ENCODE measurements at regions not wholly inside any gene's neighbourhood (a gene's known extent, or its start where the extent isn't known, plus 50 kb on each side); places are given as distances from the start of the nearest gene placed in this dataset.

GRCh38 chr17:14838567-14838966 is 426.6 kb downstream of the PMP22 start:
- no peak for DNase-seq (ENCODE audit: extremely low read depth, low read depth, low spot score)

DNA sequence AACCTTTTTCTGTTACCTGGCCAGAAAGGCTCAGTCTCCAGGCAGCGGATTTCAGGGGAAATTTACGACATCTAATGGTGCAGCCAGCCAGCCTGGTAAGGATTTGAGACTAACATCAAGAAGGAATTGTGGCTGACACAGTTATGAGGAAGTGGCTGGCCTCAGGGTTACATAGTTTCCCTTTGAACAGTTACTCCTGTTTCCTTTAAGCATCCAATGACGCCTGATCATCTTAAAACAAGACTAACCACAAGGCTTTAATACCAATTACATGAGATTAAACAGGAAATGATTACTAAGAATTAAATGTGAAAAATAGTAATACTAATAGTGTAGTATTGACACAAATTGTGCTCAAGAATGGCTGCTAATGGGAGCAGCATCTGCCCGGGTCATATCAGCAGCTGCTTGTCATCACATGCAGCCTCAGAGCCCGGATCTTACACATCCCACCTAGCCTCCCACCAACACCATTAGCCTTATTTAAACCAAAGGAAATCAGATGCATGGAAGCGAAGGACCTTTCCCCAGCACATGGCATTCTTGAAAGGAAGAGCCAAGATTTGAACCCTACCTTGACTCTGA is 431.8 kb downstream of the PMP22 start:
- DNase-seq (ENCODE audit: extremely low read depth, low read depth, low spot score) = no peak

- DNase-seq (ENCODE audit: extremely low read depth, low read depth, low spot score) = no peak
Measured at GRCh38 chr17:14831491-14831890, 433.6 kb downstream of the PMP22 start.

DNA sequence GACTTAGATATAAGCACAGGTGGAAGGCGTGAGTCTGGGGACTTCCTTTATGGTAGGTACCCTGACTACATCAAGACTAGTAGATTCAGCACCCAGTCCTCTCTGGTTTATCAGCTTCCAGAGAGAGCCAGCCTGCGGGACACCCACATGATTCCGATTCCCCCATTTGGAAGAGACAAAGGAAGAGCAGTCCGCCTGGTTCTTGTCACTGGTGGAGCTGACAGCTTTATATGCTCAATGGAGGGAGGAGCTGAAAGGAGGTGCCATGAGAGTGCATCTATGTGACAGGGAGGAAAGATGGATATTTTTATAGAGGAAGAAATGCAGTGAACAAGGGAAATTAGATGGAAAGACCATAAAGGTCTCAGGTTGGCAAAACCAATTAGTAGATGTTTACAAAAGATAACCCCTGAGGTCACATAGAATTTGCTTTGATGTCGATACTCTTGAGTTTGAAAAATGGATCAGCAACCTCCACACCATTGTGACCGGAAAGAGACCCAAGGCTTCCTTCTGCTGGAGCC is 437.7 kb downstream of the PMP22 start:
- DNase-seq (ENCODE audit: extremely low read depth, low read depth, low spot score) = no peak

- DNase-seq (ENCODE audit: extremely low read depth, low read depth, low spot score) = no peak
Measured at GRCh38 chr17:14826358-14826757, 438.8 kb downstream of the PMP22 start.

GRCh38 chr17:14818469-14818868 is 446.7 kb downstream of the PMP22 start:
- no peak for DNase-seq (ENCODE audit: extremely low read depth, low read depth, low spot score)

DNA sequence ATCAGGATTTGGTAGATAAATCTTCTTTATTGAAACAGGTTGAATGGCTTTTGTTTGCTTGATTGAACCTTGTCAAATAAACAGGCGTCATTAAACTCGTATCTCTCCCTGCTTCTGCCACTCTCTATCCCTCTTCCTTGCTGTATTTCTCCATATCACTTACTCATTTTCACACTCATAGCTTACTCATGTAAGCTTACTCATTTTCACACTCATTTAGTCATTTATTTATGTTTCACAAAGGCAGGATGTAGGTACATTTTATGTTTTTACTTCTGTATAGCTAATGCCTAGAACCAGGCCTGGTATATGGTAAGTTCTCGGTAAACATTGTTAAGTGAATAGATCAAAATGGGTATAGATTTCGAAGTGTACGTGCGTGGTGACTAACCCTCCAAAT is 450.0 kb downstream of the PMP22 start:
- no peak for DNase-seq (ENCODE audit: extremely low read depth, low read depth, low spot score)

DNA sequence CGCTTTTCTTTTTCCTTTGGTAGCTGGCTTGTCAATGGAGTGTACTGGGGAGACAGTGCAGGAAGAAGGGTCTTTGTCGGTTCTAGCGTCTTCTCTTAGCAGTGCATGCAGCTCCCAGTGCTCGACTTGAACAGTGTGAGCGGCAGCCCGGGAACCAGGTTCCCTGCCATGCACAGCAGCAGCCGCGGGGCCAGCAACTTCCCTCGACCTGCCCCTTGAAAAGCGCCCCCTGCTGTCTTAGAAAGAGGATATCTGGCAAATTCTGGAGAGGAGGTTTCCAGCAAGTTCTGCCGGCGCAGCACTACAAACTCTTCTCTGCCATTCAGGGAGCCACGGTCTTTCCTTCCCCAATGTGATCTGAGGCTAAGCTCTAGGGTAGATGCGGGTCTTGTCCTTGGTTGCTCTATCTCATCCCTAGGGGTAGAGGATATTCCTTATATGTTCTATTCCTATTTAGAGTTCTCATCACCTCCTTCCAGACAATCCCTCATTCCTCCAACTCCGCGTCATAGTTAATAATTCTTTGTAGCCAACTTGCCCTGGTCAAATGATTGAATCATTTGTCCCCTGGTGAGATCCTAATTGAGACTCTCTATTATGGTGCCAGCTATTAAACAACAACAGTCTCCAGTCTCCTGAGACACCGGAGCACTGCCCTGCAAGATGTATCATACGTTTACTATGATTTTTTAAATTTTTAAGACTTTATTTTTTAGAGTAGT is 451.3 kb downstream of the PMP22 start:
- no peak for DNase-seq (ENCODE audit: extremely low read depth, low read depth, low spot score)

GRCh38 chr17:14808425-14808824 is 456.7 kb downstream of the PMP22 start:
- DNase-seq (ENCODE audit: extremely low read depth, low read depth, low spot score) = no peak

DNA sequence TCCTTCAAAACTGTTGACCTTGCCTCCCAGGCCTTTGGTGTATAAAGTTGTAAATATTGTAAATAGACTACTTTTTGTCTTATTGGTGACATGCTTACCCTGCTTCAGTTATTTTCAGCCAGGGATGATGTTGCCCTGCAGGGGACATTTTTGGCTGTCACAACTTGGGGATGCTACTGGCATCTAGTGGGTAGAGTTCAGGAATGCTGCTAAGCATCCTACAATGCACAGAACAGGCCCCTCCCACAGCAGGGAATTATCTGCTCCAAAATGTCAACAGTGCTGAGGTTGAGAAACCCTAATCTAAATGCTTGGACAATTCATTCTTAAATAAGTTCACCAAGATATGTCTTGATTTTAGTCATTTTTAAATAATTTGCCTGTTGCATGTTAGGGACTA is 459.8 kb downstream of the PMP22 start:
- no peak for DNase-seq (ENCODE audit: extremely low read depth, low read depth, low spot score)

DNA sequence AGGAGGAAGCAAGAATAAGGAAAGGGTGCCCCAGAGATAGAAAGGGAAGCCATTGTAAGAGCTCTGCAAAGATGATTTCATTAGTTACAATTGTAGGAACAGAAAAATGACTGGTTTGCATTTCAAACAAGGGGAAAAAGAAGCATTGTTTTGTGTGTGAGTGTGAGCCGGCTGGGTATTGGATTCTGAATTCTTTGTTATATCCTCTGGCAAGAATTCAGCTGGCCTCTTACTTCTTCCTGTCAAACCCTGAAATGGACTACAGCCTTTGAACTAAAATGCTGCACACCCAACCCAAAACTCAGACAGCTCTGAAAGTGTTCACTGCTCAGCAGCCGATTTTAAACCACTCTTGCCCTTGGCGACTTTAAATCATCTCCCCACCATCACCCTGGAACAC is 461.3 kb downstream of the PMP22 start:
- no peak for DNase-seq (ENCODE audit: extremely low read depth, low read depth, low spot score)

- DNase-seq (ENCODE audit: extremely low read depth, low read depth, low spot score) = no peak
Measured at GRCh38 chr17:14797801-14798200, 467.3 kb downstream of the PMP22 start.

- DNase-seq (ENCODE audit: extremely low read depth, low read depth, low spot score) = no peak
Measured at GRCh38 chr17:14797021-14797420, 468.1 kb downstream of the PMP22 start.

- no peak for DNase-seq (ENCODE audit: extremely low read depth, low read depth, low spot score)
Measured at GRCh38 chr17:14794961-14795360, 470.2 kb downstream of the PMP22 start.

DNA sequence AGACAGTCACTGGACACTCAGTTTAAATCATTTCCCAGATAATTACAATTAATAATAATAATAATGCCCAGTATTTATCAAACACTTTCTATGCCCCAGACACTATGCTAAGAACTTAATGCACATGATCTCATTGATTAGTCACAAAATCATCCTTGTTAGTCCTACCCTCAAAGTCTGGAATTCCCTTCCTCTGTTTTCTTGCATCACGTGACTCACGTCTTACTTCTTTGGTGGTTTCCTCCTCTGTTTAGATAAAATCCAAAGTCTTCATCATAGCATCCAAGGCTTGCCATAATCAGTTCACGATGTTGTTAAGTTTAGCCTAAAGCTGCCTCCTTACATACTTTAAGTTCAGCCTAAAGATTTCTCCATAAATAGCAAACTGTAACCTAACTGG is 471.9 kb downstream of the PMP22 start:
- DNase-seq (ENCODE audit: extremely low read depth, low read depth, low spot score) = no peak

- DNase-seq (ENCODE audit: extremely low read depth, low read depth, low spot score) = no peak
Measured at GRCh38 chr17:14792746-14793145, 472.4 kb downstream of the PMP22 start.

DNA sequence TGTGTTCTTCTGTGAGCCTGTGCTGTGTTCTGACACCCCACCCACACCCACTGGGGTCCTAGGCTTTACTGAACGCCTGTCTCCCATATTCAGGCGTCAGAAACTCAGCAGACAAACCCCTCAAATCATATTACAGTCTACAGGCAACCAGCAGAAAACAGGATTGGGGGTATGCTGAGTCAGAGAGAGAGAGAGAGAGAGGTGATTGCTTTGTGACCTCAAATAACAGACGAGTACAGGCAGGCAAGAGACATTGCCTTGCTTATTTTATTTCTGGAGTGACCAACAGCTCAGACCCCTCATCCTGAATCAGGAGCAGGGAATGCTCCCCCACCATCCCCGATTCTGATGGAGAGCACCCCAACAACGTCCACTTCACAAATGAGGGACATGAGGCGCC is 473.9 kb downstream of the PMP22 start:
- no peak for DNase-seq (ENCODE audit: extremely low read depth, low read depth, low spot score)

DNA sequence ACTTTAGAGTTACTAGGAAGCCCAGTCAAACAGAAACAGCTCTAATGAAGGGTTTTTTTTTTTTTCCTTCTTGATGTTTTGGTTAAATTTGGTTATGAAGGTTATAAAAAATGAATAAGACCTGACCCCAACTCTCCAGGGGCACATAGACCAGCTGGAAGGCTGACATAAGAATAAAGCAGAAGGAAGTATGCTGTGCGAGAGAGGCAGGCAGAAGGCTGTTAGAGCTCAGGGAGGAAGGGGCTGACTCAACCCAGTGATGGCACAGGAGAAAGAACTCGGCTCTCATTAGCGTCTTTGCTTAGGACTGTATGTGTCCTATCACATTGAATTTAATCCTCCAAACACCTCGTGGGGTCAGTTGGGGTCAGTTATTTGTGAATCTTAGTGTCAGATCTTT is 474.6 kb downstream of the PMP22 start:
- DNase-seq (ENCODE audit: extremely low read depth, low read depth, low spot score) = no peak

- no peak for DNase-seq (ENCODE audit: extremely low read depth, low read depth, low spot score)
Measured at GRCh38 chr17:14784997-14785696, 480.0 kb downstream of the PMP22 start.

DNA sequence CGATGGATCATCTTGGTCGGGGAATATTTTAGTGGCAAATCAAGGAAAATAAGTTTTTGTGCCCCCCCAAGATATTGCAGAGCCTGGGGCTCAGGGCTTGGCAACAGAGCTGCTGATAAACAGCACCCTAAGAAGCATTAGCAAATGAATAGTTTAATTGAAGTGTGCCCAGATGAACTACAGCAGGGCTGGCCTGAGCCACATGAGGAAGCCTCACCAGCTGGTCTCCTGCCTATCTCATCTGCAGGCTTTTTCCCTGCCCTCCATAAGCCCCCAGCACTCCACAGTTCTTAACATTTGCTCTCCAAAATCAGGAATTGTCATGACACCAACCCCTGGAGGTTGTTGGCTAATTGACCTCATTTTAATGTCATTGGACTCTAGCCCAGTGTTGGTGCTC is 480.2 kb downstream of the HS3ST3B1 start:
- DNase-seq (ENCODE audit: extremely low read depth, low read depth, low spot score) = no peak

GRCh38 chr17:14780097-14780651 is 479.3 kb downstream of the HS3ST3B1 start:
- no peak for DNase-seq (ENCODE audit: extremely low read depth, low read depth, low spot score)

DNA sequence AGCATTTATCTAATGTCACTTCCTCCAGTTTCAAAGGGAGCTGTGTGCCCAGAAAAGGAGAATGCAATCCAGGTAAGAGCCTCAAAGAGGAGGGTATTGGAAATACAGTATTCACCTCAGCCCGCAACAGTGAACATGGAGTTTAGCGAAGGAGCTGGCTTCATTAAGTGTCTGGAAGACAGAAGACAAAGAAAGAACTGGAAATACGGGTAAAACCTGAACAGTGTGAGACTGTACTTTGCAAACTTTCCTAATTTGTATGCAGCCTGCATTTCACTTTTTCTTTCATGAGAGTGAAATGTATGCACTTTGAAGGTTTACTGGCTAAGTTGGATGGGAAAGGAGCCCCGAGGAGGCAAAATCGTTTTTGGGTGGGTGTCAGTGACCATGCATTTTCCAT is 478.4 kb downstream of the HS3ST3B1 start:
- no peak for DNase-seq (ENCODE audit: extremely low read depth, low read depth, low spot score)
